GM12891 (cell line): ENCODE measurements at regions not wholly inside any gene's neighbourhood (a gene's known extent, or its start where the extent isn't known, plus 50 kb on each side); places are given as distances from the start of the nearest gene placed in this dataset.

Source experiments
- DNase-seq: peaks from one replicate; pipeline ENCODE4 v3.0.0; 2011; ENCODE audit warnings: low spot score; ENCODE audit not compliant: insufficient read length
- FAIRE-seq: peaks from 2 replicates; lab custom pipeline; 2011; peaks lifted over from hg19 to GRCh38; lab: Jason Lieb, UNC
- PAX5 ChIP-seq: IDR thresholded peaks from 2 replicates; pipeline ENCODE4 v1.6.1; 2011; ENCODE audit warnings: low read length, moderate library complexity, mild to moderate bottlenecking; ENCODE audit not compliant: insufficient read depth, severe bottlenecking
- POLR2A ChIP-seq: IDR thresholded peaks from 2 replicates; pipeline ENCODE4 v1.6.1; 2011; ENCODE audit warnings: low read depth, low read length, control low read depth
- POLR2AphosphoS5 ChIP-seq: IDR thresholded peaks from 2 replicates; pipeline ENCODE4 v1.6.1; 2011; ENCODE audit warnings: low read depth, low read length, control low read depth
- POU2F2 ChIP-seq: IDR thresholded peaks from 2 replicates; pipeline ENCODE4 v1.6.1; 2011; ENCODE audit warnings: low read depth, mild to moderate bottlenecking, control low read depth, low read length, moderate library complexity
- SPI1 ChIP-seq: IDR thresholded peaks from 2 replicates; pipeline ENCODE4 v1.6.1; 2011; ENCODE audit warnings: low read depth, low read length, control low read depth
- TAF1 ChIP-seq: IDR thresholded peaks from 2 replicates; pipeline ENCODE4 v1.6.1; 2011; ENCODE audit warnings: low read depth, low read length, control low read depth

- FAIRE-seq (no peak), DNase-seq (no peak)
- TF ChIP-seq PAX5 = no peak
- TF ChIP-seq POLR2AphosphoS5 = no peak
- no peak for TF ChIP-seq POLR2A
- TF ChIP-seq POU2F2 = no peak
- no peak for TF ChIP-seq SPI1
- TF ChIP-seq TAF1 = no peak
These were observed 585.1 kb upstream of the FAM174A start for GRCh38 chr5:99949969-99950524.

- no peak for FAIRE-seq
- DNase-seq = no peak
- TF ChIP-seq POLR2AphosphoS5 (no peak), POLR2A (no peak), POU2F2 (no peak), SPI1 (no peak), TAF1 (no peak), PAX5 (no peak)
These were observed 585.8 kb upstream of the FAM174A start for GRCh38 chr5:99949361-99949760.

- FAIRE-seq = no peak
- TF ChIP-seq TAF1 (no peak), PAX5 (no peak), POLR2AphosphoS5 (no peak), POLR2A (no peak), POU2F2 (no peak), SPI1 (no peak)
- DNase-seq = no peak
These were observed 586.3 kb upstream of the FAM174A start for GRCh38 chr5:99948850-99949249.

GRCh38 chr5:99945478-99946442 is 589.4 kb upstream of the FAM174A start:
- DNase-seq = no peak
- FAIRE-seq = no peak
- TF ChIP-seq PAX5 = no peak
- no peak for TF ChIP-seq POLR2AphosphoS5
- TF ChIP-seq POLR2A = no peak
- no peak for TF ChIP-seq POU2F2
- TF ChIP-seq SPI1 = no peak
- no peak for TF ChIP-seq TAF1

- no peak for TF ChIP-seq PAX5
- no peak for TF ChIP-seq SPI1
- no peak for TF ChIP-seq POU2F2
- TF ChIP-seq TAF1 = no peak
- FAIRE-seq = no peak
- DNase-seq = no peak
These were observed 594.6 kb upstream of the FAM174A start for GRCh38 chr5:99940540-99940939.

GRCh38 chr5:99936911-99937310 is 598.3 kb upstream of the FAM174A start:
- DNase-seq = no peak
- TF ChIP-seq PAX5 (no peak), POU2F2 (no peak)
- FAIRE-seq = no peak

GRCh38 chr5:99929806-99930135 is 605.4 kb upstream of the FAM174A start:
- DNase-seq (no peak), FAIRE-seq (no peak)

GRCh38 chr5:99929067-99929805 is 605.9 kb upstream of the FAM174A start:
- no peak for DNase-seq

More at GRCh38 chr5:99929806-99930135, 605.4 kb upstream of the FAM174A start:
- no peak for TF ChIP-seq TAF1

GRCh38 chr5:99928490-99928889 is 606.7 kb upstream of the FAM174A start:
- FAIRE-seq = no peak
- DNase-seq = no peak
- TF ChIP-seq PAX5 (no peak), POLR2AphosphoS5 (no peak), POU2F2 (no peak), SPI1 (no peak), POLR2A (no peak), TAF1 (no peak)

More at GRCh38 chr5:99929067-99929805, 605.9 kb upstream of the FAM174A start:
- no peak for FAIRE-seq
- TF ChIP-seq POU2F2 (no peak), TAF1 (no peak), SPI1 (no peak), POLR2A (no peak), POLR2AphosphoS5 (no peak), PAX5 (no peak)
